ENCODE measurements at regions not wholly inside any gene's neighbourhood (a gene's known extent, or its start where the extent isn't known, plus 50 kb on each side); places are given as distances from the start of the nearest gene placed in this dataset.

DNA sequence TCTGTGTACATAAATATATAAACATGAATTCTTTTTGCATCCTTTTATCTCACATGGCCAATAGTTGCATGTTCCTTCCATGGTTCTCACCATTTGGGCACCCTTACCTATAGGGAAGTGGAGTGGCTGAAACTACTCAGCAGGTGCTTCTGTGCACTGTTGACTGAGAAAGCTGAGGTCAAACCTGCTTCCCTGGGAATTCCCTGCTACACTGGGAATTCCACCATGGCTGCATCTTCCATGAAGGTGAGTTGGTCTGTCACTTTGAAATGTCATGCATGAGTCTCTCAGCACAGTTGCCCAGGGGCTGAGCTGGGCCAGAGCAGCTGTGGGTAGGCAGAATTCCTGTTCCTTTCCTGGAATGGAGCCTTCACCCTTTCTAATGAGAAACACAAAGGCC, 193.8 kb upstream of the PRSS16 start:
- no peak for DNase-seq

GRCh38 chr6:27056615-27057014, 190.9 kb upstream of the PRSS16 start:
- no peak for DNase-seq

DNA sequence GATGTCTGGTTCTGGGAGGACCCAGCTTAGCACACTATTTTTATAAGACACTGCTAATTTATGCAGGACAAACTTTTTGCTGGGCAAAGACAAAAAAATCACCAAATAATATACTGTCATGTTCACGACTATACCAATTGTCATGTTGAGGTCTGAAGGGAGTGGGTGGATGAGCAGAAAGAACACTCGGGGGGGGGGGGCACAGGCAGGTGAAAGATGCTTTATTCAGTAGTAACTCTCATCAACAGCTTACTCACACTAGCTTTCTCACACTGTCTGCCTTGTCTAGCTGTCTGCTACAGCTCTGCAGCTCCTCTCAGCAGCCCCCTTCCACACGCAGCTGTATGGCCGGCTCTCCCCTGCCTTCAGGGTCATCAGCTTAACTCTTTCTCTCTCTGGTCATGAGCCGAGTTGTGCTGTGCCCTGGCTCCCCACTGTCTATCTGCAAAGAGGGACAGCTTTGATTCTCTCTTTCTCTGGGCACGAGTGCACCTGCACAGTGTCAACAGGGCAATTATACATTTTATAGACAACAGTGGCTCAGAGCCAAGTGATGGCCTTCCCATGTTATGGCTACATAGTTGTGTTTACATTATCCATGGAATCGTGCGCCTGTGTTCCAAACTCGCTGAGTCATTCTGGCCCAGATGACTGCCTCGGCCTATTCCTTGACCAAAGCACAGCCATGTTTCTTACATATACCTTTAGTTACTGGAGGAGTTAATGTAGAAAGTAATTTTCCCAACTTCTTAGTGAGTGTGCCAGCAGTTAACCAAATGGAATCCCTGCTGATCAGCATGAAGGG, 187.7 kb upstream of the PRSS16 start:
- no peak for DNase-seq

DNA sequence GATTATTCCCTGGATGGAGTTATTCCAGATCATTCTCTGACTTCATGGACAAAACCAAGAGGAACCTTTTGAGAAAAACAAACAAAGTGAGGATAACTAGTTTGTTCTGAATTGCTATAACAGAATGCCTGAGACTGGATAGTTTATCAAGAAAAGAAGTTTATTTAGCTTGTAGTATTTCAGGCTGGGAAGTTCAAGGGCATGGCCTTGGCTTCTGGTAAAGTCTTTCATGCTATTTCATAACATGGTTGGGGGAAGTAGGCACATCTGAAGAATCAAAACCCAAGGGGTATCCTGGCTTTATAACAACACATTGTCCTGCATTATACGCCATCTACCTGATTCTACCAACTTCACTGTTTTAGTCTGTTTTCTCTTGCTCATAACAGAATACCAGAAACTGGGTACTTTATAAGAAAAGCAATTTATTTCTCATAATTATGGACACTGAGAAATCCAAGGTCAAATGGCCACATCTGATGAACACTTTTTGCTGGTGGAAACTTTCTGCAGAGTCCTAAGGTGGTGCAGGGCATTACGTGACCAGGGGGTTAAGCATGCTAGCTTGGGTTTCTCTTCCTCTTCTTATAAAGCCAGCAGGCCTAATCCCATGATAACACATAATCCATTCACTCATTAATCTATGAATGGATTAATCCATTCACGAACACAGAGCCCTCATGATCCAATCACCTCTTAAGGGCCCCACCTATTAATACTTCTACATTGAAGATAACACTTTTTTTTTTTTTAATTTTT, 186.1 kb upstream of the PRSS16 start:
- no peak for DNase-seq

DNA sequence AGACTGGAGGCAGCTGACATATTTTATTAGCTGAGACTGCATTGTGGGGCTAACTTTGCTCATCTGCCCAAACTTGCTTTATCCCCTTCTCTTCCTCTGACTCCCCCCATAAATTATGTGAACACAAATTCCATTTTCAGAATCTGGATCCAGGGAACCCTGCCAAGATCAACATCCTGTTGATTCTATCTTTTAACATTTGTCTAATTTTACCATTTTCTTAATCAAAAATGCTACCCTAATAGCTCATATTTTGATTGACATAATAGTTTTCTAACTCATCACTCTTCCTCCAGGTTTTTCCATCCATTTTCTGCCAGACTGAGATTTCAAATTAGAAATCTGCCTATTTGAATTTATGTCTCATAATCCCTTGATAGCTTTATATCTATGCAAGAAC, 184.7 kb upstream of the PRSS16 start:
- DNase-seq, result no peak

- DNase-seq, result no peak
These were observed 182.3 kb upstream of the PRSS16 start for GRCh38 chr6:27065183-27065582.

DNA sequence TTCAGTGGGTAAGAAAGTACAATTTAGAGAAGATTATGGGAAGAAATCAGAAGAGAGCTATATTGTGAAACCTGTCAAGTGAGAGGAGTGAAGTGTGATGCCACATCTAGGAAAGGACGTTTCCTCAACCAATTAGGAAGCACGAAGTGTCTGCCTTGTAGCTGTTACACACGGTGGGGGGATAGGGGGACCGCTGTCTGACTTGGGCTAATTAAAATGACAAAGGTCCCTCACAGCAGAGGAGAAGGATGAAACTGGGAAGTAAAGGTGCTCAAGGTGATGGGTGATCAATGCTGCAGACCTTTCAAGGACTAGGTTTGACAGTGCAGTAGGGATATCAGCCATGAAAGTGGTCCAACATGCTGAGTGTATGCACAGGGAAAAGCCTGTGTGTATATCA, 181.1 kb upstream of the PRSS16 start:
- no peak for DNase-seq

- DNase-seq, result no peak
These were observed 180.7 kb upstream of the PRSS16 start for GRCh38 chr6:27066802-27067201.

GRCh38 chr6:27073441-27073840, 174.1 kb upstream of the PRSS16 start:
- no peak for DNase-seq

DNA sequence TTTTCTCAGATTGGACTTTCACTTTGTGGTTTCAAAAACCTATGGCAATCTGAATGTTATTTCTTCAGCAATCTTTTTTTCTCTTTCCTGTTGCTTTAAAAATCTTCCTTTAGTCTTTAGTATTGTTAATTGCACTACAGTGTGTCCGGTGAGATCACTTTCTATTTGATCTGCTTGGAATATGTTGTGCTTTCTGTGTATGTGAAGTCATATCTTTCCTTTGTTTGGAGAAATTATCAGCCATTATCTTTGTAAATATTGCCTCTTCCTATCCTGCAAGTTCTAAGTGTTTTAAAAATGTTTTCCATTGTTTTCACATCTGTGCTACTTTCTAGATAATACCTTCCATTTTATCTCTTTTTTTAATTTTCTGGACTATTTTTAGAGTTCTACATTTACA, 171.4 kb upstream of the PRSS16 start:
- no peak for DNase-seq

DNA sequence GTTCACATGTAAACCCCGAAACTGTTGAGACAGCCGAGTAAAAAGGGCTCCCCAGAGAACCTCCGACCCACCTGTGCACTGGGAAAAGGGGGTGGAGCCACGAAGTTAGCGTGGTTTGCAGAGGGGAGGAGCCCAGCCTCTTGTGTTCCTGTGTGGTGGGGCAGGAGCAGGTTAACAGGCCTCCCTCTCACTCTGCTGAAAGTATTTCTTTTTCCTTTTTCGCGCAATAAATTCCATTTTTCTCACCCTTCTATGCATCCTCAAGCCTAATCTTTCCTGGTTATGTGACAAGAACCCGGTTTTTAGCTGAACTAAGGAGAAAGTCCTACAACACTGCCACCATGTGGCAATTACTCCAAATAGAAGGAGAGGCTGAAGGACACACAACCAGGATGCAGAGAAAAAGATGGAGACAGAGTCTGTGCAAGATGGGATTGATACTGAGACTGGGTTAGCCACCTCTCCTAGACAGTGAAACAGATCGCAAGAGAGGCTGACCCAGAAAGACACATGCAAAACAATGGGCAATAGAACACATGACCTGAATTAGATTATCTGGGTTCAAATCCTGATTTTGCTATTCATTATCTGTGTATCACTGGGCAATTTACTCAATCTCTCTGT, 168.7 kb upstream of the PRSS16 start:
- DNase-seq, result peak; percentile 17

DNA sequence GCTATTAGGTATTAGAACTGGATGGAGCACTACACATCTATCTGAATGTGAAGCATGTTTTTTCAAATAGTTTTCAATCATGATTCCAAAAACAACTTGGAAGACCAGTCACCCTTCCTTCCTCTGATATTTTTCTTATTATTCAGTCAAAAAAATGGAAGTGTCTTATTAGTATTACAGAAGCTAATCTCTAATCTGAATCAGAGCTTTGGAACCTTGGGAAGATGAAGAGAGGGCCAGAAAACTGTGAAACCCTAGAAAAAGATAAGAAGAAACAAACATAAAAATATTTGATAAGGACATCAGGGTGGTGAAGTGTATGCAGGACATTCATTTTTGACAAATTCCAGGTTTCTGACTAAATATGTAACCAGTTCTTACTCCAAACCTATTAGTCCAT, 166.3 kb upstream of the PRSS16 start:
- DNase-seq, result no peak

DNA sequence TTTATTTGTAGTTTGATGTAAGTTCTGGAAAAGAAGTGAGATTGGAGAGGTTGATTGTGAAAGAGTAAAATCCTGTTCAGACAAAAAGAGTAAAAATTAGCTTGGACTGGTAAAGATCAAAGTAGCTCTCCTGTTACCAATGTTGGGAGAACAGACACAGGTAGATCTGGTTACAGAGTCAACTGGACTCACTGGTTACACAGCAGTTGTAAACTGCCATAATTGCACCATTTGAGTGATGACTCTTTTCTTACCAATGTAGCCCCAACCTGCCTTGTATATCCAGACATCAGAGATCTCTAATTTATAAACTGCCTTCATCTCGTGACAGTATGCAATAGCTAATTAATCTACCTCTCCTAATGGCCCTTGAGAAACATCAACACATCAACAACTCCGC, 165.6 kb upstream of the PRSS16 start:
- DNase-seq, result no peak

GRCh38 chr6:27088068-27088467, 159.4 kb upstream of the PRSS16 start:
- no peak for DNase-seq

DNA sequence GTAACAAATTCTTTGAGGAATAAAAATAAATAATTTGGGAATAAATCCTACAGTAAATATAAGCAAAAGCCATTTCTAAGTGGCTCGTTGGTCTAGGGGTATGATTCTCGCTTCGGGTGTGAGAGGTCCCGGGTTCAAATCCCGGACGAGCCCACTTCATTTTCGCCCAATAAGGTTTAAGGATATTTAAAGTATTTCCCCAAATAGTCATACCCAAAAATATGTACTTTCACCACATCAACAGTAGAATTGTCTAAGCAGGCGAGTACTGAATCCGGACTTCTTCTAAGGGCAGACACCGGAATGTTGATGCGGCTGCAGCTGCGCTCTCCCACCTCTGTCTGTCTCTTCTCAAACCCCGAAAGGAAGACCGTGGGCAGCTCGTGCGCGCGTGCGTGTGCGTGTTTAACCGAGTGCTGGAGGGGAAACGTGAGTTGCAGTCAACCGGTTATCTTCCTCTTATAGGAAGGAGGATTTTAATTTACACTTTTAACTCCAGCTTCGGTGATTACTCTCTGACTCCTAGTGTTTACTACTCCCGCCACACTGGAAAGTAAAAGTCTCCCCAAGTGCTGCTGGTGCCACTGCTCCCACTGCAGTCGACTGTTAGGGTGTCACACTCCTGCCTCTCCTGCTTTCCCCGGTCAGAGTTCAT, 155.7 kb upstream of the PRSS16 start:
- DNase-seq, result no peak

DNA sequence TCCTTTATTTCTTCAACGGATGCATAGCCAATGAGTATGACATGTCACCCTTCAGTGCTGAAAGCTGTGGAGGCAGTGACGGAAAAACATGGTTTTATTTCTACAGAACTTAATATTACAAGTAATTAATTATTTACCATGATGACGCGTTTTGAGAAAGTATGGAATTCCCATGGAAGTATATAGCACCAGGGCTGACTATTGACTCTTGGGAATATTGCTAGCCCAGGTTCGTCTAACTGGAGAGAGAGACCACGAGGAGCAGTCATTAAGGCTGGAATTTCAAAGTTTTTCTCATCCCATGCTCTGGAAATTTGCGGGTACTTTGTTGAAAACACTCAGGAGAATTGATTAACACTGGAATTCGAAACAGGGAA, 155.2 kb upstream of the PRSS16 start:
- no peak for DNase-seq

DNA sequence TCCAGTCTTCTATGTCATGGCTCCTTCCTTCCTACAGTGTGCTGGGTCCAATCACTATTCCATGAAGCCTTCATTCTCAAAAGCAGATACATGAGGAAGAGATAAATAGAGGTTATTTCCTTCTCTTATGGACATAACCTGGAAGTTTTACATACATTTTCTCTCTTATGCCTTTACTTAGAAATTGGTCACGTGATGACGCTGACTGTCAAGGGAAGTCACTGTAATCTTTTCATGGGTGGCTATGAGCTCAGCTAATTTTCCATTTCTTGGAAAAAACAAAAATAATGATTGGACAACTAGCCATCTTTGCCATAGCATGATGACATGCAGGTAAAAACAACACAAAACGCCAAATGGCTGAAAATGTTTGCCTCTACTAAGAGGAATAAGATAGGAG, 151.6 kb upstream of the PRSS16 start:
- DNase-seq, result no peak

DNA sequence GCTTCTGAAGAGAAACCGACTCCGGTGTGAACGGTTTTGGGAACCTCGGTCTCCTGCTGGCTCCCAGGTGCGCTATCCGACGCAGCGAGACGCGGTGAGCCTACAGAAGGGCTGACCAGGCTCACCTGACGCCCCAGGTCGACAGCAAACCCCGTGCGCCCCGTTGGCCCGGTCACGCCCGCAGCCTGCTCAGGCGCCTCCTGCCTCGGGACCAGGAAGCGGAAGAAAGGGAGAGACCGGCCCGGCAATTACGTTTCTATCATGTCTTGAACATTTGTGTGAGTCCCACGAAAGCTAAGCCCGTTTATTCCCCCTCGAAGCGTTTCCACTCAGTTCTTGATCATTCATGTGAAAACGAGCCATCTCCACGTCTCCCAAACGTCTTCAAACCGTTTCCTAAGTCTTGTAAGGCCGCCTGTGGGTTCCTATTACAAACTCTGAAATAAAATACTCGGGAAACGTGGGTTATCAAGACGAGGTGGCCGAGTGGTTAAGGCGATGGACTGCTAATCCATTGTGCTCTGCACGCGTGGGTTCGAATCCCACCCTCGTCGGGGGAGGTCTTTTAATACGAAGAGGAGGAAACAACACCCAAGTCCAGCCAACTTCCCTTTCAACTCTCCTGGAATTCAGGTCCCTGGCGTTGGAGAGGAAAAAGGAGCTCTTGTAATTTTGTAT, 150.5 kb upstream of the PRSS16 start:
- DNase-seq, result no peak

GRCh38 chr6:27098956-27099355, 148.5 kb upstream of the PRSS16 start:
- no peak for DNase-seq

DNA sequence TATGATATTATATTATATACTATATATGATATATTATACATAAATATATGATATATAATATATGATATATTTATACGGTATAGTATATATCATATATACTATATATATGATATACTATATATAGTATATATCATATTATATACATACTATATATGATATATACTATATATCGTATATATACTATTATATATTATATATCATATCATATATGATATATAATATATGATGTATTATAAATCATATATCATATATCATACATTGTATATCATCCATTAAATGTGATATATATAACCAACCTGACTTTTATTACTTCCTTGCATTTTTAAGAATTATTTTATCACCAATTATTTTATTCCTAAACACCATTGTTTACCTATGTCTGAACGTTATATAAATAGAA, 146.6 kb upstream of the PRSS16 start:
- no peak for DNase-seq

- no peak for DNase-seq
These were observed 145.7 kb upstream of the PRSS16 start for GRCh38 chr6:27101824-27102223.

DNA sequence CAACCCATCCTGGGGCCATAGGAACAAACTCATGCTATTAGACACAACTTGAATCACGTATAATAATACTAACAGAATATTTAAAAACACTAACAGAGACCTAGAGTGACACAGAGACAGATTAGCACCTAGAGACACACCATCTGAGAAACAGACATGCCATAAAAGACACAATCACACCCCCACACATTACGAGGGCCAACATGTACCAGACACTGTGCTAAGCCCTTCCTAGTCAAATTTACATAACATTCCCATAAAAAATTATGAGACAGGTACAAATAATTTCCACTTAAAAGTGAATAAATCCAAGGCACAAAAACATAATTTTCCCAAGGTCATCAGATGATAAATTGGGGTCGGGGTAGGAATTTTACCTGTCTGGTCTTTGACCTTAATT, 141.1 kb upstream of the PRSS16 start:
- no peak for DNase-seq

DNA sequence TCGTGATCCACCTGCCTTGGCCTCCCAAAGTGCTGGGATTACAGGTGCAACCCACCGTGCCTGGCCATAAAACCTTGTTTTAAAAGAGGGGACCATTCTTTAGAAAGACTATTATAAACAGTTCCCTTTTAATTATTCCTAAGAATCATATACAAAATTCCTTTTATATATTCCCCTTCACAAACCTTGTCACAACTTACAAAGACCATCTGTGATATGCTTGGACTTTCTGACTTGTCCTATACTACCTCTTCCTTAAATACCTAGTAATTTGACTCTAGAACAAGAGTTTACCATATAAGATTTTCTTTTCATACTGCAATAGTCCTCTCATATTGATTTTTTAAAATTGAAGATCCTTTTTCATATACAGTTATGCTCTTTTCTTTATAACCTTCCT, 135.8 kb upstream of the PRSS16 start:
- DNase-seq, result no peak

All from activated T-cell treated with anti-CD3 and anti-CD28 coated beads for 4 hours (primary cell).